ENCODE measurements at regions not wholly inside any gene's neighbourhood (a gene's known extent, or its start where the extent isn't known, plus 50 kb on each side); places are given as distances from the start of the nearest gene placed in this dataset.
"Not testable (repeated sequence)": the region's sequence is repeated elsewhere in the genome, so short reads cannot be mapped to it uniquely, and the experiment has no call there.

GRCh38 chr17:33924104-33924503 lies 331.0 kb upstream of the CCL2 start:
- TF ChIP-seq POLR2A (IDR thresholded peaks at IDR 0.05) (no peak), CTCF (IDR thresholded peaks at IDR 0.05) (no peak)
- 75 to 86% methylated on average over 4 to 5 of the region's 5 CpGs for WGBS, 2 donors
- intact Hi-C loops (cut with DNase I) = no loop called here
- no peaks in the 10 kb centered on the region for H3K27me3 ChIP-seq
- no peak overlapping the region for H3K27ac ChIP-seq
- no peak for DNase-seq
- H3K9me3 ChIP-seq = no peaks in the 10 kb centered on the region
- H3K4me1 ChIP-seq = no peaks in the 10 kb centered on the region
- H3K4me3 ChIP-seq (replicated peaks in 1 of 3) = no peak overlapping the region
- no peaks in the 10 kb centered on the region for H3K36me3 ChIP-seq

GRCh38 chr17:33925649-33926048 lies 329.4 kb upstream of the CCL2 start:
- no peak for TF ChIP-seq CTCF (IDR thresholded peaks at IDR 0.05)
- TF ChIP-seq POLR2A (IDR thresholded peaks at IDR 0.05) = no peak
- no peak overlapping the region for H3K4me3 ChIP-seq (replicated peaks in 1 of 3)
- no peaks in the 10 kb centered on the region for H3K4me1 ChIP-seq
- no peaks in the 10 kb centered on the region for H3K27me3 ChIP-seq
- no peaks in the 10 kb centered on the region for H3K36me3 ChIP-seq
- WGBS, 2 donors = 85 to 100% methylated on average over 2 of the region's 2 CpGs
- intact Hi-C loops (cut with DNase I) = no loop called here
- H3K9me3 ChIP-seq = no peaks in the 10 kb centered on the region
- DNase-seq = no peak
- no peak overlapping the region for H3K27ac ChIP-seq

- Histone ChIP-seq H3K4me1 (no peaks in the 10 kb centered on the region), H3K27ac (no peak overlapping the region), H3K4me3 (replicated peaks in 1 of 3) (no peak overlapping the region), H3K27me3 (no peaks in the 10 kb centered on the region), H3K9me3 (no peaks in the 10 kb centered on the region), H3K36me3 (no peaks in the 10 kb centered on the region)
- WGBS, 2 donors = 57 to 67% methylated on average over 3 of the region's 3 CpGs
- DNase-seq = no peak
- intact Hi-C loops (cut with DNase I) = no loop called here
- TF ChIP-seq POLR2A (IDR thresholded peaks at IDR 0.05) (no peak), CTCF (IDR thresholded peaks at IDR 0.05) (no peak)
Observed at GRCh38 chr17:33927732-33928133, 327.4 kb upstream of the CCL2 start.

- TF ChIP-seq CTCF (IDR thresholded peaks at IDR 0.05) (no peak), POLR2A (IDR thresholded peaks at IDR 0.05) (no peak)
- Histone ChIP-seq H3K4me3 (replicated peaks in 1 of 3) (no peak overlapping the region), H3K4me1 (no peaks in the 10 kb centered on the region), H3K27ac (no peak overlapping the region), H3K36me3 (no peaks in the 10 kb centered on the region), H3K9me3 (no peaks in the 10 kb centered on the region), H3K27me3 (no peaks in the 10 kb centered on the region)
- intact Hi-C loops (cut with DNase I) = no loop called here
- 46 to 54% methylated on average over 9 of the region's 9 CpGs for WGBS, 2 donors
- DNase-seq = no peak
Observed at GRCh38 chr17:33929181-33929724, 325.8 kb upstream of the CCL2 start.

GRCh38 chr17:33931148-33931814 lies 323.8 kb upstream of the CCL2 start:
- WGBS, 2 donors = 78 to 85% methylated on average over 19 of the region's 19 CpGs
- H3K4me3 ChIP-seq (replicated peaks in 1 of 3); H3K27ac ChIP-seq; H3K4me1 ChIP-seq; H3K36me3 ChIP-seq; intact Hi-C loops (cut with DNase I); H3K27me3 ChIP-seq; H3K9me3 ChIP-seq; DNase-seq: not testable (repeated sequence)
